H9 (cell line): ENCODE measurements at regions not wholly inside any gene's neighbourhood (a gene's known extent, or its start where the extent isn't known, plus 50 kb on each side); places are given as distances from the start of the nearest gene placed in this dataset.

Experiments
- DNase-seq: peaks from one replicate; pipeline ENCODE4 v3.0.0-alpha.2; 2017
- H2AFZ ChIP-seq: one replicate; pipeline ENCODE4 v1.6.1; 2013; ENCODE audit warnings: mild to moderate bottlenecking, low read length, control low read depth, moderate library complexity
- H2AK5ac ChIP-seq: 2 replicates; pipeline ENCODE4 v1.6.1; 2013; ENCODE audit warnings: low read length, control low read depth, mixed read lengths; ENCODE audit not compliant: insufficient read length
- H2BK120ac ChIP-seq: one replicate; pipeline ENCODE4 v1.6.1; 2013; ENCODE audit warnings: low read depth, mild to moderate bottlenecking, low read length, control low read depth, inconsistent platforms; ENCODE audit not compliant: poor library complexity, severe bottlenecking
- H2BK12ac ChIP-seq: 2 replicates; pipeline ENCODE4 v1.6.1; 2013; ENCODE audit warnings: low read length, control low read depth, mixed read lengths, low read depth; ENCODE audit not compliant: insufficient read length
- H2BK15ac ChIP-seq: 2 replicates; pipeline ENCODE4 v1.6.1; 2013; ENCODE audit warnings: low read depth, low read length, control low read depth
- H2BK20ac ChIP-seq: one replicate; pipeline ENCODE4 v1.6.1; 2013; ENCODE audit warnings: low read depth, mild to moderate bottlenecking, low read length, control low read depth, inconsistent platforms; ENCODE audit not compliant: poor library complexity, severe bottlenecking
- H2BK5ac ChIP-seq: 2 replicates; pipeline ENCODE4 v1.6.1; 2013; ENCODE audit warnings: low read length, control low read depth, mixed read lengths; ENCODE audit not compliant: insufficient read length
- H3K14ac ChIP-seq: 2 replicates; pipeline ENCODE4 v1.6.1; 2013; ENCODE audit warnings: low read length, control low read depth; ENCODE audit not compliant: insufficient read depth
- H3K18ac ChIP-seq: 2 replicates; pipeline ENCODE4 v1.6.1; 2013; ENCODE audit warnings: low read depth, mild to moderate bottlenecking, mixed read lengths, low read length, control low read depth; ENCODE audit not compliant: insufficient read length
- H3K23ac ChIP-seq: 2 replicates; pipeline ENCODE4 v1.6.1; 2013; ENCODE audit warnings: low read length, control low read depth, mixed read lengths, low read depth; ENCODE audit not compliant: insufficient read length
- H3K23me2 ChIP-seq: 2 replicates; pipeline ENCODE4 v1.6.1; 2013; ENCODE audit warnings: low read depth, mild to moderate bottlenecking, mixed read lengths, low read length, control low read depth; ENCODE audit not compliant: insufficient read length, poor library complexity, severe bottlenecking
- H3K27ac ChIP-seq: 2 replicates; pipeline ENCODE4 v1.5.1; 2013; ENCODE audit warnings: low read length, control low read depth, mixed read lengths, low read depth; ENCODE audit not compliant: insufficient read length
- H3K27me3 ChIP-seq: 2 replicates; pipeline ENCODE4 v1.6.1; 2013; ENCODE audit warnings: low read length, control low read depth, inconsistent platforms; ENCODE audit not compliant: insufficient read depth
- H3K4ac ChIP-seq: 2 replicates; pipeline ENCODE4 v1.6.1; 2013; ENCODE audit warnings: low read depth, mild to moderate bottlenecking, control low read depth, inconsistent platforms, low read length, moderate library complexity
- H3K4me1 ChIP-seq: 2 replicates; pipeline ENCODE4 v1.6.1; 2013; ENCODE audit warnings: low read length, control low read depth, inconsistent platforms; ENCODE audit not compliant: insufficient read depth
- H3K4me2 ChIP-seq: 2 replicates; pipeline ENCODE4 v1.6.1; 2013; ENCODE audit warnings: low read length, control low read depth, mixed read lengths; ENCODE audit not compliant: insufficient read length, insufficient read depth
- H3K56ac ChIP-seq: 2 replicates; pipeline ENCODE4 v1.6.1; 2013; ENCODE audit warnings: low read depth, mild to moderate bottlenecking, mixed read lengths, low read length, control low read depth; ENCODE audit not compliant: insufficient read length
- H3K79me1 ChIP-seq: 2 replicates; pipeline ENCODE4 v1.6.1; 2013; ENCODE audit warnings: low read depth, mild to moderate bottlenecking, moderate library complexity, low read length, control low read depth, inconsistent platforms; ENCODE audit not compliant: insufficient read depth, poor library complexity, severe bottlenecking
- H3K79me2 ChIP-seq: 2 replicates; pipeline ENCODE4 v1.6.1; 2013; ENCODE audit warnings: low read length, control low read depth, inconsistent platforms; ENCODE audit not compliant: insufficient read depth
- H3K9ac ChIP-seq: 2 replicates; pipeline ENCODE4 v1.6.1; 2013; ENCODE audit warnings: low read length, control low read depth, mixed read lengths; ENCODE audit not compliant: insufficient read length; ENCODE audit errors: extremely low read depth
- H3K9me3 ChIP-seq: one replicate; pipeline ENCODE4 v1.6.1; 2013; ENCODE audit warnings: low read depth, low read length, inconsistent platforms; ENCODE audit not compliant: control insufficient read depth
- H3T11ph ChIP-seq: one replicate; pipeline ENCODE4 v1.6.1; 2013; ENCODE audit warnings: mild to moderate bottlenecking, low read length, control low read depth, inconsistent platforms
- H4K20me1 ChIP-seq: one replicate; pipeline ENCODE4 v1.6.1; 2013; ENCODE audit not compliant: control insufficient read depth, insufficient read length, insufficient read depth
- H4K5ac ChIP-seq: 2 replicates; pipeline ENCODE4 v1.6.1; 2013; ENCODE audit warnings: low read depth, mild to moderate bottlenecking, mixed read lengths, low read length, control low read depth; ENCODE audit not compliant: insufficient read length
- H4K8ac ChIP-seq: replicated peaks from 2 replicates; pipeline ENCODE4 v1.6.1; 2013; ENCODE audit warnings: low read length, control low read depth, mixed read lengths, low read depth; ENCODE audit not compliant: insufficient read length
- H4K91ac ChIP-seq: 2 replicates; pipeline ENCODE4 v1.6.1; 2013; ENCODE audit warnings: low read depth, mild to moderate bottlenecking, moderate library complexity, mixed read lengths, low read length, control low read depth; ENCODE audit not compliant: insufficient read length
- H3K27ac Mint-ChIP-seq, 3 experiments: 2 replicates in 2 of 3; 3 replicates in 1 of 3; pipeline ENCODE4 v1.8.0; 2020 to 2021; ENCODE audit warnings: mixed read lengths in 3 of 3, mild to moderate bottlenecking in 1 of 3, moderate library complexity in 1 of 3
- H3K27me3 Mint-ChIP-seq: 2 replicates; pipeline ENCODE4 v1.8.0; 2021; ENCODE audit warnings: low read depth, mild to moderate bottlenecking, moderate library complexity, mixed read lengths
- H3K36me3 Mint-ChIP-seq, 3 experiments: 2 replicates in 2 of 3; 3 replicates in 1 of 3; pipeline ENCODE4 v1.8.0; 2020 to 2021; ENCODE audit warnings: low read depth in 3 of 3, mixed read lengths in 3 of 3; ENCODE audit not compliant: insufficient read depth in 1 of 3
- H3K4me1 Mint-ChIP-seq, 2 experiments: 2 replicates each; pipeline ENCODE4 v1.8.0; 2020; ENCODE audit warnings: mixed read lengths in 2 of 2
- H3K4me3 Mint-ChIP-seq, 2 experiments: 2 replicates in 1 of 2; 3 replicates in 1 of 2; pipeline ENCODE4 v1.8.0; 2020 to 2021; ENCODE audit warnings: mild to moderate bottlenecking in 2 of 2, mixed read lengths in 2 of 2, moderate library complexity in 1 of 2
- H3K9me3 Mint-ChIP-seq, 2 experiments: 2 replicates in 1 of 2; 3 replicates in 1 of 2; pipeline ENCODE4 v1.8.0; 2020; ENCODE audit warnings: mild to moderate bottlenecking in 2 of 2, mixed read lengths in 2 of 2, moderate library complexity in 1 of 2
- CTCF ChIP-seq: fragments of 200-600 bp; sonication (generic); conservative IDR thresholded peaks from 3 replicates; pipeline ENCODE4 v1.8.0; 2021; ENCODE audit warnings: antibody characterized with exemption, mild to moderate bottlenecking
- WGBS: extraction: QIAGEN DNeasy Blood & Tissue Kit; methylation state at CpG from one replicate; pipeline ENCODE4 v1.1.7; 2013; ENCODE audit warnings: missing lambda C conversion rate, low lambda C conversion rate, mixed read lengths; ENCODE audit not compliant: insufficient read length; ENCODE audit errors: extremely low coverage; 5-methylcytosine and 5-hydroxymethylcytosine counted together

GRCh38 chr18:77803024-77803423, 553.4 kb downstream of the GALR1 start:
- H3K4me3 Mint-ChIP-seq: no peak overlapping the region
- H3K36me3 Mint-ChIP-seq: peaks cover 0 to 6% (median 0%) of the 10 kb centered on the region in 3 experiments; a peak in 2 of 7 replicates
- Histone ChIP-seq H2BK120ac (no peak overlapping the region), H3K27ac (no peak overlapping the region), H2AK5ac (no peak overlapping the region), H4K5ac (no peak overlapping the region), H2BK5ac (no peak overlapping the region), H4K20me1 (no peaks in the 10 kb centered on the region), H3K4me1 (no peaks in the 10 kb centered on the region), H4K8ac (no peak overlapping the region), H3K4ac (no peak overlapping the region), H3K9ac (no peak overlapping the region), H3K56ac (no peak overlapping the region), H3K27me3 (no peaks in the 10 kb centered on the region), H2AFZ (no peak overlapping the region), H2BK12ac (no peak overlapping the region), H3K79me2 (no peaks in the 10 kb centered on the region), H3K4me2 (no peak overlapping the region), H3K23me2 (no peaks in the 10 kb centered on the region), H3K18ac (no peak overlapping the region), H3K14ac (no peak overlapping the region), H2BK20ac (no peak overlapping the region), H3K9me3 (no peaks in the 10 kb centered on the region), H3T11ph (no peak overlapping the region), H3K79me1 (no peaks in the 10 kb centered on the region), H3K23ac (no peak overlapping the region), H4K91ac (no peak overlapping the region), H2BK15ac (no peak overlapping the region)
- H3K27ac Mint-ChIP-seq: no peak overlapping the region
- no peaks in the 10 kb centered on the region for H3K9me3 Mint-ChIP-seq
- DNase-seq: no peak
- H3K27me3 Mint-ChIP-seq: no peaks in the 10 kb centered on the region; the same call in none of the 2 replicates
- TF ChIP-seq CTCF: no peak
- no peaks in the 10 kb centered on the region for H3K4me1 Mint-ChIP-seq
- no CpG with 5 or more reads among the region's 3 CpGs for WGBS
